TTC549 (cell line): ENCODE measurements at regions not wholly inside any gene's neighbourhood (a gene's known extent, or its start where the extent isn't known, plus 50 kb on each side); places are given as distances from the start of the nearest gene placed in this dataset.
"Not testable (repeated sequence)": the region's sequence is repeated elsewhere in the genome, so short reads cannot be mapped to it uniquely, and the experiment has no call there.

Experiments
- FAIRE-seq: peaks from 2 replicates; lab custom pipeline; 2012; peaks lifted over from hg19 to GRCh38; lab: Jason Lieb, UNC

DNA sequence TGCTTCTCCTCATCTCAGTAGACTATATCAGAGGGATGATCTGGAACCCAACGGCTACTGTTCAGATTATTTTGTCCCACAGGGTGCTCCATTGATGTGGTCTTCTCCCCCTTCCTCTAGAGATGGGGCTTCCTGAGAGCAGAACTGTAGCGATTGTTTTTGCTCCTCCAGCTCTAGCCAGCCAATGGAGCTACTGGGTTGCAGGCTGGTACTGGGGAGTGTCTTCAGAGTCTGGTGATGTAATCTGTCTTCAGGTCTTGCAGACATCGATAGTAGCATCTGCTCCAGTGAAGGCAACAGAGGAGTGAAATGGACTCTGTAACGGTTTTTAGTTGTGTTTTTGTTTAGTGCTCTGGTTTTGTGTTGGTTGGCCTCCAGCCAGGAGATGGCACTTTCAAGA lies 621.9 kb downstream of the RNF144A start:
- no peak for FAIRE-seq

- FAIRE-seq: no peak
Observed at GRCh38 chr2:7539760-7540159, 622.5 kb downstream of the RNF144A start.

DNA sequence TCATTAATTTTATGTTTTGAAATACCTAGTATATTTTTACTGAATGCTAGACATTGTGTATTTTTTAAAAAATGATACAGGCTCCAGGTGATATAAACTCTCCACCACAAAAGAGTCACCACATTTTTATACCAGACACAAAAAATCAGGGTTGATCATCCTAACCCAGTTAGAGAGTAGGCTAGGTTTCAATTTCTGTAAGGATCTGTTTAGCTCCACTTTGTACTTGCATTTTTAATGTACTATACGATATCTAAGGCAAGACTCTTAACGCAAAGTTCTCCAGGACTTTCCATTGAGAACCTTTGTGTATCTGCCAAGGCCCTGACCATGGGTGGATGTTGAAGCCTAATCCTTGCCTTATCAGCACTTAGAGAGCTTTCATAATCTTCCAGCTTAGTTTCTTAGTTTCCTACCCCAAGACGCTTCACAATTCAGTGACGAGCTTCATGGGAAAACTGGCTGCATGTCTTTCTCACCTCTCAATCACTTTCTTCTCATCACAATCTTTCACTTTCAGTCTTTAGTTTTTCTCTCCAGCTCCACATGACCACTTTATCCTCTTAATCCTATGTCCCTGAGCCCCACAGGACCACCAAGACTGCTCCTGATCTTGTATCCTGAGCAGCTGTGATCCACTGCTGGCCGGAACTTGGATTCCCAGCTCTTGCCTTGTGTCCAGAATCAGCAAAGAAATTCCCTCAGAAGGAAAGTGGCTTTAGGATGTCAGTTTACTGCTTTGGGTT lies 635.8 kb downstream of the RNF144A start:
- no peak for FAIRE-seq

GRCh38 chr2:7555260-7555659 lies 638.0 kb downstream of the RNF144A start:
- no peak for FAIRE-seq

DNA sequence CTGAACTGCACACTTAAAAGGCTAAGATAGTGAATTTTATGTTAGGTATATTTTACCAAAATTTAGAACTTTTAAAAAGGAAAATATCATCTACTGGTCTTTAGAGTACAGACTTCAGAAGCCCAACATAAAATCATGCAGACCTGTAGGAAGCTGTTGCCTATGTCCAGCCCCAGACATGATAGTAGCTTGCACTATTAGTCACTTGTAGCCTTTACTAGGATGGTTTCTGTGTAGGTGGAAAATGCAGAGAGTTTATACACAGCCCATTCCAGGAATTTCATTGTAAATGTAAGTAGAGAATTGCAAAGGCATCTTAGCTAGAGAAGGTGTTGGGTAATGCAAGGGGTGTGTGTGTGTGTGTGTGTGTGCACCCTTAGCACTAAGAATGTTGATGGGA lies 640.2 kb downstream of the RNF144A start:
- no peak for FAIRE-seq

- FAIRE-seq: no peak
Observed at GRCh38 chr2:7559791-7560190, 642.6 kb downstream of the RNF144A start.

- FAIRE-seq: no peak
Observed at GRCh38 chr2:7566382-7566881, 649.2 kb downstream of the RNF144A start.

- not testable (repeated sequence) for FAIRE-seq
Observed at GRCh38 chr2:7567116-7567515, 649.9 kb downstream of the RNF144A start.

DNA sequence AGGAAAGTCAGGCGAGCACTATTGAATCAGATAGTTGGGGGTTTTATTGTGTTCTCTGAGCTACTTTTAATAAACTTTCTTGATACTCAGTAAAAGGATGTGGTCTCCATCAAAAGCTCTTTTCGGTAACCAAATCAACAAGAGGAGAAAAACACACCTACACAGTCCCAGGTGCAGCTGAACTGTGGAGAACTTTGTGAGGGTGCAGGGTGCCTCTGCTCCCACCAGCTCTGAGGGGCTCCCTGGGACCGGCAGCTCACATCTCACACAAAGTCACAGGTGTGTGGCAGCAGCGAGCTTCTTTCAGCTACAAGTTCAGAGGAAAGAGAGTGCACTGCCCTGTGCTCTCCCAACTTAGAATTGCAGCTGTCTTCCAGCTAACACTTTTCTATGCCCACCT lies 650.4 kb downstream of the RNF144A start:
- FAIRE-seq: no peak

DNA sequence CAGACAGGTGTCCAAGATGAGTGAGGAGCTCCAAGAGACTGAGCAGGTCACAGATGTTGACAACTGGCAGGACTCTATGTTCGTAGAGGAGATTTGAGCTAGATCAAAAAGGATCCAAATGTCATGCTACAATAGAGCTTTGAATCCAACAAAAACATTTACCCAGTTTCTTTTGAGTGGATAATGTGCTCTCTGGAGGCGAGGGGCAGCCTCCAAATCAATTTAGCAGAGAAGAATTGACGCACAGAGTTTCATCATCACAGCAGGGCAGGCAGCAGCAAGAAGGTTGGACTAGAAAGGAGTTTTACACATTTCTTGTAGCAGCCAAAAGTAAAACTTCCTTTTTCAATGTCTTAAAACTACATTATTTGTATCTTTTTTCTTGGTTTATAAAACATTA lies 653.0 kb downstream of the RNF144A start:
- FAIRE-seq: no peak

DNA sequence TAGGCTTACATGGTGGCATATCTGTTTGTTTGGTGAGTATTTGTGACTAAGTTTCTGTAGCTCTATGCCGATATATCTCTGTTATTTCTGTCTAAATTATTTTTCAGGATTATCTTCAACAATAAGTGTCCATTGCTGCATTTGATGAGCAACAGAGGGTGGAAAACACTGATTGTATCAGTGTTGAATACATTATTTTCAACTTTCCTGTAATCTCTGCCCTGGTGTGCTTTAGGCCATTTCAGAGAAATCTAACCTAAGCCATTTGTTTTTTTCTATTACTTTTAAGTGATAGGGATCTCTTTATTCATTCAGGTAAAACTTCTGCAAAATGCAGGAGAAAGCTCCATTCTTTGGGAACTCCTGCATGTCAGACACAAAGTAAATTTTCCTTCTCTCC lies 654.5 kb downstream of the RNF144A start:
- FAIRE-seq: no peak

DNA sequence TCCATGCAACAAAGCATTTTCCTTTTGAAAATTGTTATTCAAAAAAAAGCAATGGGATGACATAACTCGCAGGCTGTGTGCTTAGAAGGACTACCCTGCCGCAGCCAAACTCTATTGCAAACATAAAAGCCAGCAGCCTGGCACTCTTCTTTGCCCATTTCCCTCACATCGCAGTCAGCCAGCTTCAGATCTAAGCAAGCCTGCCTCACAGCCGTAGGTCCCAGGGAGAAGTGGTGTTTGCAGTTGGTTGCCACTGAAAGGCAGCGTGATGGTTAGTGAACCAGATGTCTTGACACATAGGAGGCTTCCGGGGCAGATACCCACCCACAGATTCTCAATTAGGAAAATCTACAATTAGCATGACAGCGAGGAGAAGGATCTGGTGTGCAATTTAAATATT lies 655.2 kb downstream of the RNF144A start:
- FAIRE-seq: no peak

DNA sequence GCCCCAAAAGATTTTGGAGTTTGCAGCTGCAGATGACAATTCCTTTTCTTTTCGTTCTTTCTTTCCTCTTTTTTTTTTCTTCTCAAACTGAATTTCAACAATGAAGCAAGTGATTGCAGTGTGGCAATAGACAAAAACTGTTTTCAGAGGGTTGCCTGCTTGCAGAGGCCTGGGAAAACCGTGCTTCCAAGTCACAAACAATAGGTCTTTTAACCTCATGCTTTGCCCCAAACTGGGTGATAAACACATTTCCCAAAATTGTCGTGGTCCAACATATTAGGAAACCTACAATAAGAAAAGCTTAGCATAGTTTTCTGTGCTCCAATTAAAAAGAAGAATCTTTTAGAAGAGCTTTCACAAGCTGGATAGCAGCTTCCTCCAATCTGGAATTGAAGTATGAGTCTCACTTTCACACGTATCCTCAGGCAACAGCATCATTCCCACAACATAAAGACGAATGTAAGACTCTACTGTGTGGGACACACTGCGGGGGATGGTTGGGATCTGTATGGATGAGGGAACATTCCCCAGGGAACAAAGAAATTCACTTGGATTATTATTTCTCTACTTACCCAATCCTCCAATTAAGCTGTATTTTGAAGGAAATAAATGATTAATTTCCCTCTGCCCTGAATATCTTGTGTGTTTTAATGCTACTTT lies 656.1 kb downstream of the RNF144A start:
- FAIRE-seq: no peak

DNA sequence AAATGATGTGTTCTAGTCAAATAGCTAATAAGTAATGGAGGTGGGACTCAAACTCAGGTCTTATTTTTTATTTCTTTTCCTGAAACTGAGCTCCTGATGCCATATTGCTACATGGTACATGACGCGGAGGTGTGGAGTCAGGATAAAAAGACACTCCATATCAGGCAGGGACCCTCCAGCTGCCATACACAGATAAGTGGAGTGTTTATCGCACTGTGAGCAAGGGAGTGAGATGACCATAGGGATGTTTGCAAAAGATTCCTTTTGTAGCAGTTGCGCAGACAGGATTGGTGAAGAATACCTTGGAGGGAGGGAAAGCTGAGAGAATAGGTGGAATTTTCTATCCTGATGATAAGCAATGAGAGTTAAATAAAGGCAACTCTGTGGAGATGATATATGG lies 657.2 kb downstream of the RNF144A start:
- FAIRE-seq: no peak

DNA sequence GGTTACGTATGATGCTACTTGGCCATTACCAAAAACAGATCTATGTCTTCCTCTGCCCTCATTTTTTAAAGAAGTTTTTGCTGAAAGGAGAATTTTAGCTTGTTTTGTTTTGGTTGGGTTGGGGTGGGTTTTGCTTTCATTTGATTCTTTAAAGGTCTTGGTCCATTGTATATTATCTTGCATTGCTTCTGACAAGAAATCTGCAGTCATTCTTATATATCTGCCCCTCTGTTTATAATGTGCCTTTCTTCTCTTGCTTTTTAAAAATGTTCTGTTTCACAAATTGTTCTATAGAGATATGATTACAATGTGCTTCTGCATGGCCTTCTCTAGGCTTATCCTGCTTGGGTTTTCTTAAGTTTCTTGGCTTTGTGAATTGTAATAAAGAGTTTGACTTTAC lies 660.6 kb downstream of the RNF144A start:
- FAIRE-seq: no peak

DNA sequence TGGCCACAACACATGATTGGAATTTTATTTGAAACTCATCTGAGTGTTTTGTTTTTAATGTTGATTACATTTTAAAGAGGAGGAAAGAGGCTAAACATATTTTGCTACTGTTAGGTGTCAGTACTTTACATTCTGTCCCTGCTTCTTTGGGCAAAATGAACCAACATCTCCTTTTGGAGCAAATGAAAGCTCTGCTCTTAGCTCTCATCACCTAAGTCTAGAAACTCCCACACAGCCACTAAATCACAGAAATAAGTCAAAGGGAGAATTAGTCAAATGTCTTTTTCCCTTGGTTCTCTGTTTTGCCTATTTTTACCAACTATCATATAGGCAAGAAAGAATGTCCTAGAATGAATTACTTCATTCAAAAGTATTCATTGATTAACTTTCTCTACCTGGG lies 666.8 kb downstream of the RNF144A start:
- no peak for FAIRE-seq

GRCh38 chr2:7586898-7587297 lies 669.7 kb downstream of the RNF144A start:
- no peak for FAIRE-seq

DNA sequence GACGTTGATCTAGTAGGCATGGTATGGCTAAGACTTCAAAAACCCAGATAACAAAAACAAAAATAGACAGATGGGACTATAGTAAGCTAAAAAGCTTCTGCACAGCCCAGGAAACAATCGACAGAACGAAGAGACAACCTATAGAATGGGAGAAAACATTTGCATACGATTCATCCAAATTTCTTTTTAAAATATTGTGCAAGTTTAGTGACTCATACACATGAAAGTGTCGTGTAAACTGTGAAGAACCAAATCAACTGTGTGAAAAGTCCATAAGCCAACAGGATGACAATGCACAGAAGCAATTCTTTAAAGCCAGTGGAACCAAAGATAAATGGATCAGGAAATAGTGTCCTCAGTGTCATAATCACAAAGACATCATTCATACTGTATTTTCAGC lies 671.1 kb downstream of the RNF144A start:
- no peak for FAIRE-seq

- no peak for FAIRE-seq
Observed at GRCh38 chr2:7592618-7593140, 675.5 kb downstream of the RNF144A start.

DNA sequence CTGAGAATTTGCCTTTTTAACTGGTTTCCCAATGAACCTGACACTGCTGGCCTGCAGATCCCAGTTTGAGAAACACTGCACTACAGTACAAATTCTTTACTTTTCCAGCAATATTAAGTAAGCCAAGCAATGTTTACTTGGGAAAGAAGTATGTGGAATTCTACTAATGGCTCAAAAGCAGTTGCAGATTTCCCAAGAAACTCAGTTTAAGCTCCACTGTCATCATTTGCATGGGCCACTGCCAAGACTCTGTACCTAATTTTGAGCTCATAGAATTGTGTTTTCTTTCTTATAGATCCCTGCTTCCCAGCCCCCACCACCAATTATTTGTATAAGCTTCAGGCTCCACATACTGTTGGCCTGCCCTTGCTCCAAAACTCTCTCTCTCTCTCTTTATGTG lies 676.1 kb downstream of the RNF144A start:
- no peak for FAIRE-seq

DNA sequence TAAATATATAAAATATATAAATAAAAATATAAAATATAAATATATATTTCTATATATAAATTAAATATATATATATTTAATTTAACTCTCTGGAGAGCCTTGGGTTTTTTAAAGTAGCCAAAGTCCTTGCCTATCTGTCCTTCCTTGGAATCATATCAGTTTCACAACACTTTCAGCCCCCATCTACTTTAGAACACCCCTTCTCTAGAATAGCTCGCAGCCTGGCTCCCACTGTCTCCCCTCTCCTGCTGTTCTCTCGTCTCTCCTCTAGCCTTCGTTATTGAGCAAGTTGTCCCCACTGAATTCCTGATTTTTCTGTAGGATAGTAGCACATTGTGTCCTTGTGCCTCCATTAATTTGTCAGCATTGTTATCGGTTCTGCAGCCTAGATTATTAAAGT lies 677.0 kb downstream of the RNF144A start:
- FAIRE-seq: no peak

DNA sequence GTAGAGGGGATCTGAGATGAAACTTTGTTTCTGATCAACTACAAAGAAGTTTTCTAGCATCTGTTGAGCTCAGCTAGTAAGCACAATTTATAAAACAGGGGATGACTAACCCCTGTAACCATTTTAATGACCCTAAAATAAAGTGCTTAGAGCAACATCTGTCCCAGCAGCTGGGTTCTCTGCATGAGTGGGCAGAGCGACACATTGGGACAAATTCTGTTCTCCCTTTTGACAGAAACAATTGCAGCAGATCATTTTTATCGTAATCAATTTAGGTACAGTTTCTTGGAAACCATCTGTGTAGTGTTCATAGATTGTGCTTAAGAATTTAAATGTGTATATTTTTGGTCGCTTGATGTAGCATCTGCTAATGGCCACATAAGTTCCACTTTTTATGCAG lies 678.0 kb downstream of the RNF144A start:
- no peak for FAIRE-seq

DNA sequence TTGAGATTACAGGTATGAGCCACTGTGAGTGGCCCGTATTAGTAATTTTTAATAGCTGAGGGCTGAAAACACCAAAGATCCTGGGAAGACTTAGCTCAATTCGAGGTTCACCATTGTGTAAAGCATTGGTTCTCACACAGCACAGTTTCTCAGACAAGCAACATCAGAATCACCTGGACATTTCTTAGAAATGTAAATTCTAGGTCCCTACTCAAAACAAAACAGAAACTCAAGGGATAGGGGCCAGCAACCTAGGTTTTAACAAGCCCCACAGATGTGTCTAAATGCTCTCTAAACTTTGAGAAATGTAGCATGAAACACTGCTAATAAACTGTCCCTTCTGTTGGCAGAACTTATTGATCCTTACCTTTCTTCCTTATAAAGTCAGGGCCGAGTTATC lies 681.2 kb downstream of the RNF144A start:
- no peak for FAIRE-seq
